Panc1 (cell line): ENCODE measurements at regions not wholly inside any gene's neighbourhood (a gene's known extent, or its start where the extent isn't known, plus 50 kb on each side); places are given as distances from the start of the nearest gene placed in this dataset.

ENCODE experiments used
- CTCF ChIP-seq: fragments of 450-650 bp; IDR thresholded peaks from 2 replicates; pipeline ENCODE4 v1.5.1; 2017; ENCODE audit warnings: mild to moderate bottlenecking
- POLR2AphosphoS5 ChIP-seq: IDR thresholded peaks from 2 replicates; pipeline ENCODE4 v1.6.1; 2012; ENCODE audit warnings: mild to moderate bottlenecking, low read depth, low read length, moderate library complexity
- SIN3A ChIP-seq: IDR thresholded peaks from 2 replicates; pipeline ENCODE4 v1.6.1; 2012; ENCODE audit warnings: low read depth, mild to moderate bottlenecking, low read length, moderate library complexity, borderline replicate concordance; ENCODE audit not compliant: insufficient read depth
- TF ChIP-seq, protein P1 (sequence below), 2 experiments: IDR thresholded peaks; 2 replicates each; pipeline ENCODE4 v1.6.1; 2011 to 2012; ENCODE audit warnings: low read depth in 2 of 2, control low read depth in 1 of 2, low read length in 1 of 2, mild to moderate bottlenecking in 1 of 2, moderate library complexity in 1 of 2; ENCODE audit not compliant: insufficient read depth in 1 of 2

DNA sequence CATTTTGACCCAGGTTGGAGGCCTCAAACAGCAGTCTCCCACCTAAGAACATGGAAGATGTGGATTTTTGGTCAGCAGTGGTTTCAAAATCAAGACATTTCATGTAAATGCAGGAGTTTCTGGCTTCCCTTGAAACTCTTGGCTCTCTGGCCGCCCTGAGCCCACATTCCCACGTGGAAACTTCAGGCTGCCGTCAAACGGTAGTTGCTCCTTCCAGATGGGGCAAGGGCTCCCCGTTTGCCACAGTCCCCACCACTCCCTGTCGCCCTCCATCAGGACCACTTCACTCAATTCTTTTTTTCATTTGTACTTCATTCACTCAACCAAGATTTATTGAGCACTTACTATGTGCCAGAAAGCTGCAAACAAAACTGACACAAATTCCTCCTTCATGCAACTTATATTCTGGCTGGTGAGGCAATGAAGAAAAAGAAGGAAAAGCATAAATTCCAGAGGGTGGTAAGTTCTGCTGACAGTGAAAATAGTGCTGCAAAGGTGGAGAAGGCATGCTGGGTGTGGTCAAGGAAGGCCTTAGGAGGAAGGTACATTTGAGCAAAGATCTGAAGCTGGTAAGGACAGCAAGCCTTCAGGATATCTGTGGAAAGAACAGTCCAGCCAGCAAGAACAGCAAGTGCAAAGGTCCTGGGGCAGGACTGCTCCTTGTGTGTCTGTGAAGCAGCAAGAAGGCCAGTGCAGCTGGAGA lies 62.9 kb upstream of the PTPN1 start:
- TF ChIP-seq SIN3A (no peak), CTCF (no peak), POLR2AphosphoS5 (no peak)
- TF ChIP-seq, protein P1, sequence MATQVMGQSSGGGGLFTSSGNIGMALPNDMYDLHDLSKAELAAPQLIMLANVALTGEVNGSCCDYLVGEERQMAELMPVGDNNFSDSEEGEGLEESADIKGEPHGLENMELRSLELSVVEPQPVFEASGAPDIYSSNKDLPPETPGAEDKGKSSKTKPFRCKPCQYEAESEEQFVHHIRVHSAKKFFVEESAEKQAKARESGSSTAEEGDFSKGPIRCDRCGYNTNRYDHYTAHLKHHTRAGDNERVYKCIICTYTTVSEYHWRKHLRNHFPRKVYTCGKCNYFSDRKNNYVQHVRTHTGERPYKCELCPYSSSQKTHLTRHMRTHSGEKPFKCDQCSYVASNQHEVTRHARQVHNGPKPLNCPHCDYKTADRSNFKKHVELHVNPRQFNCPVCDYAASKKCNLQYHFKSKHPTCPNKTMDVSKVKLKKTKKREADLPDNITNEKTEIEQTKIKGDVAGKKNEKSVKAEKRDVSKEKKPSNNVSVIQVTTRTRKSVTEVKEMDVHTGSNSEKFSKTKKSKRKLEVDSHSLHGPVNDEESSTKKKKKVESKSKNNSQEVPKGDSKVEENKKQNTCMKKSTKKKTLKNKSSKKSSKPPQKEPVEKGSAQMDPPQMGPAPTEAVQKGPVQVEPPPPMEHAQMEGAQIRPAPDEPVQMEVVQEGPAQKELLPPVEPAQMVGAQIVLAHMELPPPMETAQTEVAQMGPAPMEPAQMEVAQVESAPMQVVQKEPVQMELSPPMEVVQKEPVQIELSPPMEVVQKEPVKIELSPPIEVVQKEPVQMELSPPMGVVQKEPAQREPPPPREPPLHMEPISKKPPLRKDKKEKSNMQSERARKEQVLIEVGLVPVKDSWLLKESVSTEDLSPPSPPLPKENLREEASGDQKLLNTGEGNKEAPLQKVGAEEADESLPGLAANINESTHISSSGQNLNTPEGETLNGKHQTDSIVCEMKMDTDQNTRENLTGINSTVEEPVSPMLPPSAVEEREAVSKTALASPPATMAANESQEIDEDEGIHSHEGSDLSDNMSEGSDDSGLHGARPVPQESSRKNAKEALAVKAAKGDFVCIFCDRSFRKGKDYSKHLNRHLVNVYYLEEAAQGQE (IDR thresholded peaks at IDR 0.05; ENCODE audit: insufficient read depth in 1 of 2, low read depth in 2 of 2, low read length in 1 of 2) = no peak
